ENCODE measurements at regions not wholly inside any gene's neighbourhood (a gene's known extent, or its start where the extent isn't known, plus 50 kb on each side); places are given as distances from the start of the nearest gene placed in this dataset.

GRCh38 chr5:168176251-168176650, 115.2 kb upstream of the WWC1 start:
- TF ChIP-seq EZH2phosphoT487 (IDR thresholded peaks at IDR 0.05; ENCODE audit: insufficient read depth, low read depth) (no peak), EZH2 (IDR thresholded peaks at IDR 0.05; ENCODE audit: insufficient read depth, poor library complexity, severe bottlenecking) (no peak)
